ENCODE measurements at regions not wholly inside any gene's neighbourhood (a gene's known extent, or its start where the extent isn't known, plus 50 kb on each side); places are given as distances from the start of the nearest gene placed in this dataset.

DNA sequence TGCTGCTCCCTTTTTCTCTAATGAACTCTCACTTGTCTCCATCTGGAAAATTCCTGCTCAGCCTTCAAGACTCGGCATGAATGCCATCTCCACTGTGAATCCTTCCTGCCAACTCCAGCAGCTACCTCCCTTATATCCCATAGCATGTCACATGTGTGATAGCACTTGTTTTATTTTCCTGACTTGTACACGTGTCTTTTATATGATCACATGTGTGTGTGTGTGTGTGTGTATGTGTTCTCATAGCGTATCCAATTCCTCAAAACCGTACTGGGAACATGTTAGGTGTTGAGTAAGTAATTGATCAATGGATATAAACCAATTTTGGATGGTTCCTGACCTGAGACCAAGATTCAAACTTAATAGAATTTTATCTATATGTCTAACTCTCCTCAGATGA lies 1107.7 kb downstream of the GALC start:
- Histone ChIP-seq H3K4me2 (no peak overlapping the region), H3K9me3 (no peaks in the 10 kb centered on the region), H3K36me3 (no peaks in the 10 kb centered on the region), H3K4me3 (no peak overlapping the region), H3K27ac (no peak overlapping the region), H3K9ac (no peak overlapping the region), H4K20me1 (no peaks in the 10 kb centered on the region), H3K4me1 (no peaks in the 10 kb centered on the region), H3K27me3 (no peaks in the 10 kb centered on the region)
- TF ChIP-seq Cebpa-rat (IDR thresholded peaks at IDR 0.05) = no peak

DNA sequence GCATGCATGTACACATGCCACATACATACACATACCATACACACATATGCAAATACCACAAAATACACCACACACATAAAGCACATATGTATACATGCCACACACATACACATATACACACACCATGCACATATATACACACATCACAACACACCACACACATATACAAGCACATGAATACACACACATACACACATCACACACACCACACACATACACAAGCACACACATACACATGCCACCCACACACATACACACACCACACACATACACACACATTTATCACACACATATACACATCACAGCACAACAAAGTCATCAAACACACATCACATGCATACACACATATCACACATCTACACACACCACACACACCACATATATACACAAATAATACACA lies 1108.5 kb downstream of the GALC start:
- no peak overlapping the region for H3K4me2 ChIP-seq
- no peaks in the 10 kb centered on the region for H4K20me1 ChIP-seq
- H3K27ac ChIP-seq = no peak overlapping the region
- no peaks in the 10 kb centered on the region for H3K27me3 ChIP-seq
- no peak overlapping the region for H3K4me3 ChIP-seq
- no peaks in the 10 kb centered on the region for H3K9me3 ChIP-seq
- H3K36me3 ChIP-seq = no peaks in the 10 kb centered on the region
- TF ChIP-seq Cebpa-rat (IDR thresholded peaks at IDR 0.05) = no peak
- H3K4me1 ChIP-seq = no peaks in the 10 kb centered on the region
- H3K9ac ChIP-seq = no peak overlapping the region

DNA sequence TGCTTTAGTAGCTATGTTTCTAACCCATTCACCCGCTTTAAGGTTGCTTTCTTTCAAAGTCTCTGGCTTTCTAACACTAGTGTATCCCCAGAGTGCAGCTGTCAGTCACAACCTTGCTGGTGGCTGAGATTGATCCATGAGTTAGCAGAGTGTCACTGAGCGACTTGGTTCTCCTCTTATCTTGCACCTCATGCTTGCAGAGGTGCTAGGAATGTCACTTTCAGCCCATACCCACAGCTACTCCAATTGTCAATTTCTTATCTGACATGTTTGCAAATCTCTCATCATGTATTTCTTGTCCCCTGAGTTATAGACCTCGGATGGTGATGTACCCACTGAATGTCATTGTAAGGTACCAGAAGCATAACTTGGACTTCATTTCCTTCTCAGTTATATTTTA lies 1110.2 kb downstream of the GALC start:
- Histone ChIP-seq H3K9me3 (no peaks in the 10 kb centered on the region), H3K27ac (no peak overlapping the region), H3K9ac (no peak overlapping the region), H4K20me1 (no peaks in the 10 kb centered on the region), H3K4me2 (no peak overlapping the region), H3K4me3 (no peak overlapping the region), H3K4me1 (no peaks in the 10 kb centered on the region), H3K27me3 (no peaks in the 10 kb centered on the region), H3K36me3 (no peaks in the 10 kb centered on the region)
- no peak for TF ChIP-seq Cebpa-rat (IDR thresholded peaks at IDR 0.05)

DNA sequence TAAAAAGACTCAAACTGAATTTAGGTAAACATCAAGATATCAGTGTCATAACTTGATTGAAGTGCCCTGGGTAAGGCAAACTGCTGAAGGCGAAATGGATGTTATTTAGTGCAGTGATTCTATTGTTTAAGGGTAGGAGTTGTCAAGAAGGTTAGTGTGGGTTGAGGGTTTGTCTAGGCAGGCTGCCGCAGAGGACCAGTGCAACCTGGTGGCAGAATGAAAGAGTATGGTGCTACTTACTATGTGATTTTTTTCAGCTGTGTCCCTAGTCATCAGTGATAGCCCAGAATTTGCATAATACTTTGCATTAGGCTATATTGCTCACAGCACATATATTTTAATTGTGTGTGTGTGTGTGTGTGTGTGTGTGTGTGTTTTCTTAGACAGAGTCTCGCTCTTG lies 1127.0 kb downstream of the GALC start:
- no peaks in the 10 kb centered on the region for H3K36me3 ChIP-seq
- H3K9ac ChIP-seq = no peak overlapping the region
- no peak for TF ChIP-seq Cebpa-rat (IDR thresholded peaks at IDR 0.05)
- no peak overlapping the region for H3K27ac ChIP-seq
- no peak overlapping the region for H3K4me3 ChIP-seq
- no peaks in the 10 kb centered on the region for H3K9me3 ChIP-seq
- no peaks in the 10 kb centered on the region for H3K27me3 ChIP-seq
- H4K20me1 ChIP-seq = no peaks in the 10 kb centered on the region
- no peaks in the 10 kb centered on the region for H3K4me1 ChIP-seq
- H3K4me2 ChIP-seq = no peak overlapping the region

DNA sequence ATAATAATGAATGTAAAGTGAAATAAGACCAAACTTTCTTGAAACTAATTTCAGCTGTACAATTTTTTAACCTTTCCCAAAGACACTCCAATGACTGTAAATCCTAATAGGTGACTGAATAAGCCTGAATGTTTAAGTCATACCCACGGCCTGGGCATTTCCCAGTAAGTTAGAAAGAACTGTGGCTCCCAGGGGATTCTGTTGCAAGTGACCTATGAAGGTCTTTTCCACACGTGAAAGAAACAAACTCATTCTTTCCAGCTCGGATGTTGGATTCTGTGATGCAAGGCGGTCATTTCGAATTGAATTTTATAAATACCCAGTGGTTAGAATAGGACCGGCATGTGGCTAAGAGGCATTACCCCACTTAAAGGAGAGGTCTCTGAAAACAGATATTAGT lies 1134.4 kb downstream of the GALC start:
- no peak for TF ChIP-seq Cebpa-rat (IDR thresholded peaks at IDR 0.05)
- Histone ChIP-seq H3K9ac (no peak overlapping the region), H3K4me1 (no peaks in the 10 kb centered on the region), H3K4me3 (no peak overlapping the region), H4K20me1 (no peaks in the 10 kb centered on the region), H3K27ac (no peak overlapping the region), H3K4me2 (no peak overlapping the region), H3K36me3 (no peaks in the 10 kb centered on the region), H3K27me3 (no peaks in the 10 kb centered on the region), H3K9me3 (no peaks in the 10 kb centered on the region)

DNA sequence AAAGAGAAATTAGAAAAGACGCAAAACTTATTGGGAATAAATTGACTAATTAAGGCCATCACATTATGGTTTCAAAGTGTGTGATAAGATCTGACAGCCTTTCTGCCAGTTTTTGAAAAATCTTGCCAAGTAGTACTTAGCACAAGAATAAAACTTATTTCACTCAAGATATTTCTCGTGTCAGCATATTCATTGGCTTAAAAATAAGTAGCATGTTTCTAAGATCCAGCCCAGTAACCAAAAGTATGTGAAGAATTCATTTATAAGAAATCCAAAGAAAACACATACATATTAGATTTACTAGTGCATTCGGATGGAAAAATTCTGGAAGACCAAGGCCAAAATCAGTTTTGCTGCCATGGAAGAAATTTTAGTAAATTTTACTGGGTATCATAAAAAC lies 1135.0 kb downstream of the GALC start:
- TF ChIP-seq Cebpa-rat (IDR thresholded peaks at IDR 0.05) = no peak

DNA sequence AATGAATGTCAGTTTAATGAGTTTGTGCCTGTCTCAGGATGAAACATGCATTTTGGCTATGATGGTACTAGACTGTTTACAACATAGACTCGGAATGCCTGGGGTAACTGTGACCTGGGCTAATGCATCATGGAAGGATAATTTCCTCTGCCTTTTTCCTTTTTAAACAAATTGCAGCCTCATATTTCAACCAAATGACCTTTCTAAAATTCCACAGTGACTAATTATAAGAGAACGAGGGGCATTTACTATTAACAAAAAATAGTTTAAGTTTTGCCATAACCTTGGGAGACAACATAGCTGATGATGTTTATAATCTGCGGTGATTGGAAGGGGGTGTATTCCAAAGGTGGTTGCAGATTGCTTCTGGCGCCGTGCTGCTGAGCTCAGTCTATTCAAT lies 1140.5 kb downstream of the GALC start:
- Histone ChIP-seq H3K9ac (no peak overlapping the region), H3K4me2 (no peak overlapping the region), H4K20me1 (no peaks in the 10 kb centered on the region), H3K27me3 (no peaks in the 10 kb centered on the region), H3K27ac (no peak overlapping the region), H3K36me3 (no peaks in the 10 kb centered on the region), H3K9me3 (no peaks in the 10 kb centered on the region), H3K4me1 (no peaks in the 10 kb centered on the region), H3K4me3 (no peak overlapping the region)
- no peak for TF ChIP-seq Cebpa-rat (IDR thresholded peaks at IDR 0.05)

More for the DNA sequence above, 1135.0 kb downstream of the GALC start:
- Histone ChIP-seq H3K9ac (no peak overlapping the region), H3K27me3 (no peaks in the 10 kb centered on the region), H3K4me1 (no peaks in the 10 kb centered on the region), H3K4me3 (no peak overlapping the region), H3K36me3 (no peaks in the 10 kb centered on the region), H3K27ac (no peak overlapping the region), H3K4me2 (no peak overlapping the region), H3K9me3 (no peaks in the 10 kb centered on the region), H4K20me1 (no peaks in the 10 kb centered on the region)

DNA sequence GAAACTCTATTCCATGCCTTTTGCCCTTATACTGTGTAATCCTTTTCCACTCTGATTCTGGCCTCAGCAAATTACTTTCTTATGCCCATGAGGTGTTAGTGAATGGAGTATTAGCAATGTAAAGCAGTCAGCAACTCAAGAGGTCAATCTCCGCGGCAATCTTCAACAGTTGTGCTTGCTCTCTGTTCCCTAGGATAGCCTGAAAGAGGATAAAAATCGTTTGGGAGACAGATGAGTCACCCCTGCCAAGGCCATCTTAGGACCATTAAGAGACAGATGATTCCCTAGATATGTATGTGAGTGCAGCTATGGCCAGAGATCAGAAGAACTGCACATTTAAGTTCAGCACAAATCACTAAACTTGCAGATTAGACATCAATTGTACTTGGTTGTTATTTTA lies 1145.8 kb downstream of the GALC start:
- Histone ChIP-seq H3K4me1 (no peaks in the 10 kb centered on the region), H3K4me3 (no peak overlapping the region), H4K20me1 (no peaks in the 10 kb centered on the region)

DNA sequence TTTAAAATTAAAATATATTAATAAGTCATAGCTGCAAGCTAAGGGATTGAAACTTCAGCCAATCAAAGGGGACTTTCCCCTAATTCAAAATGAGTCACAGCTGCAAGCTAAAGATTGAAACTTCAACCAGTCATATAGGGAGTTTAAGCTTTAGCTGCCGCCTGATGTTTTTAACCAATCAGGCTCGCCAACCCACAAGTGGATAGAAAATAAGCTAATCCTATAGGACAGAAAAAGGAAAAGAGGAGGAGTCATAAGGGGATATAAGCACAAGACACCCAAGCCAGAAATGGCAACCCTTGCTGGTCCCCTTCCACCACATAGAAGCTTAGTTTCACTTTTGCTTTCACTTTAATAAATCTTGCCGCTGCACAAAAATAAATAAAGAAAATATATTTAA lies 1154.6 kb downstream of the GALC start:
- Histone ChIP-seq H3K9me3 (no peaks in the 10 kb centered on the region), H3K4me3 (no peak overlapping the region), H4K20me1 (no peaks in the 10 kb centered on the region), H3K4me2 (no peak overlapping the region), H3K4me1 (no peaks in the 10 kb centered on the region), H3K36me3 (no peaks in the 10 kb centered on the region), H3K27me3 (no peaks in the 10 kb centered on the region), H3K9ac (no peak overlapping the region), H3K27ac (no peak overlapping the region)
- no peak for TF ChIP-seq Cebpa-rat (IDR thresholded peaks at IDR 0.05)

More for the DNA sequence above, 1145.8 kb downstream of the GALC start:
- Histone ChIP-seq H3K9ac (no peak overlapping the region), H3K36me3 (no peaks in the 10 kb centered on the region), H3K27me3 (no peaks in the 10 kb centered on the region), H3K27ac (no peak overlapping the region), H3K4me2 (no peak overlapping the region), H3K9me3 (no peaks in the 10 kb centered on the region)
- no peak for TF ChIP-seq Cebpa-rat (IDR thresholded peaks at IDR 0.05)

DNA sequence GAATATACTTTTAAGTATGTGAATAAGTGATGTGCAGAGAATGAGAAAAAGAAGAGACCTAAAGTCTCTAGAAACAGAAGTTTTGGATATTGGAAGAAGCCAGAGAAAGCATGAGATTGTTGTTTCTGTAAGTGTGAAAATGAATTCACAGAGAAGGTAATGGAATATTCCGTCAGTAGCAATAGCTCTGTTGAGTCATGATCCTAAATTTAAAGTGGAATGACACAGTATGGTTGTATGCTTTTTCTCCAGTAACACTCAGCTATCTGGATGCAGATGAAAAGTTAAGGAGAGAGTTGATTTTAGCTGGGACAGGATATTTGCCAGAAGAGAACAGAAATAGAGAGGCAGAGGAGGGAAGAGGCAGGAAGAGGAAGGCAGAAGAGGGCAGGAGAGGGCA lies 1166.3 kb downstream of the GALC start:
- Histone ChIP-seq H3K36me3 (no peaks in the 10 kb centered on the region), H3K4me3 (no peak overlapping the region), H3K4me1 (no peaks in the 10 kb centered on the region), H3K27ac (no peak overlapping the region), H3K4me2 (no peak overlapping the region), H3K9ac (no peak overlapping the region), H3K9me3 (no peaks in the 10 kb centered on the region), H3K27me3 (no peaks in the 10 kb centered on the region), H4K20me1 (no peaks in the 10 kb centered on the region)
- TF ChIP-seq Cebpa-rat (IDR thresholded peaks at IDR 0.05) = no peak

DNA sequence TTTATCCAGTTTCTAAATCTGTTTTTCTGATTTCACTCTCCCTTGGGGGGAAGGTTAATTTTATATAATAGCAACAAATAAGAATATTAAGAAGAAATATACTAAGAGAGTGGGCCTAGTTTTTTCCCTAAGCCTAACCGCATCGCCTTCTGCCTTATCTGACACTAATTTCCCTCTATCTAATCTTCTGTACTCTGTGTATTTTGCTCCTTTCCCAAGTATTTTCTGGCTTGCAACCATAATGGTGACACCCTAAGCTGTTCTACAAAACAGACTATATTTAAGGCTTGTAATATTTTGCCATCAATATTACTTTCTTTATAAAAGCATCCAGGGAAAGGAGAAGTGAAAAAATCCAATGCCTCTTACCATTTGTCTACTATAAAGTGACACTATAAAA lies 1168.8 kb downstream of the GALC start:
- Histone ChIP-seq H4K20me1 (no peaks in the 10 kb centered on the region), H3K4me2 (no peak overlapping the region), H3K4me1 (no peaks in the 10 kb centered on the region), H3K36me3 (no peaks in the 10 kb centered on the region), H3K9ac (no peak overlapping the region), H3K9me3 (no peaks in the 10 kb centered on the region), H3K27me3 (no peaks in the 10 kb centered on the region), H3K27ac (no peak overlapping the region), H3K4me3 (no peak overlapping the region)
- TF ChIP-seq Cebpa-rat (IDR thresholded peaks at IDR 0.05) = no peak

Data from BLaER1 (cell line).